Lung (tissue), 11 donors: ENCODE measurements at regions not wholly inside any gene's neighbourhood (a gene's known extent, or its start where the extent isn't known, plus 50 kb on each side); places are given as distances from the start of the nearest gene placed in this dataset.

Source experiments
- ATAC-seq: fragments of 200-7000 bp; cut with Tn5 transposase; one replicate; pipeline ENCODE4 v1.9.1; 2020; ENCODE audit warnings: moderate number of reproducible peaks; ENCODE audit not compliant: insufficient read depth, low FRiP score
- DNase-seq, 3 donors: peaks; one replicate each; pipeline ENCODE4 v3.0.0-alpha.2; 2013 to 2017
- H3K27ac ChIP-seq, 2 donors: one replicate each; pipeline ENCODE4 v1.5.1; 2013; ENCODE audit warnings: mild to moderate bottlenecking in 2 of 2, moderate library complexity in 2 of 2, control low read depth in 1 of 2, inconsistent platforms in 1 of 2, low read depth in 1 of 2, low read length in 1 of 2
- H3K27me3 ChIP-seq, 3 donors: one replicate each; pipeline ENCODE4 v1.5.1; 2013; ENCODE audit warnings: low read length in 2 of 3; ENCODE audit not compliant: control insufficient read depth in 3 of 3, insufficient read depth in 3 of 3
- H3K36me3 ChIP-seq, 4 donors: one replicate each; pipeline ENCODE4 v1.5.1; 2013; ENCODE audit warnings: low read length in 4 of 4, mild to moderate bottlenecking in 1 of 4, moderate library complexity in 1 of 4; ENCODE audit not compliant: control insufficient read depth in 4 of 4, insufficient read depth in 4 of 4
- H3K4me1 ChIP-seq, 5 donors: one replicate each; pipeline ENCODE4 v1.5.1; 2013; ENCODE audit warnings: low read length in 5 of 5, mild to moderate bottlenecking in 2 of 5, moderate library complexity in 1 of 5; ENCODE audit not compliant: control insufficient read depth in 5 of 5, insufficient read depth in 5 of 5
- H3K4me3 ChIP-seq: one replicate; pipeline ENCODE4 v1.5.1; 2013; ENCODE audit warnings: mild to moderate bottlenecking, control low read depth, moderate library complexity
- H3K9ac ChIP-seq, 2 donors: one replicate each; pipeline ENCODE4 v1.5.1; 2013; ENCODE audit warnings: low read length in 2 of 2, control low read depth in 1 of 2; ENCODE audit not compliant: insufficient read depth in 1 of 2
- H3K9me3 ChIP-seq, 4 donors: one replicate each; pipeline ENCODE4 v1.5.1; 2013; ENCODE audit warnings: low read length in 3 of 4, mild to moderate bottlenecking in 1 of 4, moderate library complexity in 1 of 4; ENCODE audit not compliant: control insufficient read depth in 4 of 4, insufficient read depth in 3 of 4
- WGBS, 2 donors: extraction: QIAGEN DNeasy Blood & Tissue Kit; methylation state at CpG; one replicate each; pipeline ENCODE4 v1.1.7; 2013; 5-methylcytosine and 5-hydroxymethylcytosine counted together
- TF ChIP-seq, protein P1 (sequence below): IDR thresholded peaks from 2 replicates; pipeline ENCODE4 v1.5.1; 2012; ENCODE audit warnings: mild to moderate bottlenecking; ENCODE audit errors: control extremely low read depth, extremely low read depth
- donor health status: control.
- donor health status: control.
- donor health status: Bipolar disorder and iron deficiency.
- donor health status: healthy.
- donor health status: DM: yes; HTN: yes; CAD: no.

DNA sequence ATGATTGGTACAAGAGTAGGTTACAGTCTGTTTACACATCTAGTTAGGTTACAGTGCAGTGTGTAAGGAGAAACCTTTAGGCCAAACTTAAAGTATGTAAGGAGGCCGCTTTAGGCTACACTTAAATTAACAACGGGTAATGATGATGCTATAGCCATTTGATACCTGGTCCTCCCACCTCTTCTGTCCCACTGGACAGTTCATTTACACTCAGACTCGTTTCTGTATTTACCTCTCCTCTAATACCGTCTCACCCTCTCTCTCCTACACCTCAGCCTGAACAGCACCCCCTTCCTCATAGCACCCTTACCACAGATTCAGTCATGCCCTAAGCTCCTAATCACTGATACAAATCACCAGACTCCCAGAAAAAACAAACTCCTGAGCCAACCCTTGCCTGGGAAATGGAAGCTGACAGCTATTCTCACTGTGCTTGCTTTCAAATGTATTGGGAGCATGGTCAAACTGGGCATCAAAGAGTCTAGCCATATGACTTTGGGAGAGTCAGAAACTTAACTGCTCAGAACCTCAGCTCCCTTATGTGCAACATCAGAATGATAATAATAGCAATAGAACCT lies 241.3 kb upstream of the SETMAR start:
- TF ChIP-seq, protein P1, sequence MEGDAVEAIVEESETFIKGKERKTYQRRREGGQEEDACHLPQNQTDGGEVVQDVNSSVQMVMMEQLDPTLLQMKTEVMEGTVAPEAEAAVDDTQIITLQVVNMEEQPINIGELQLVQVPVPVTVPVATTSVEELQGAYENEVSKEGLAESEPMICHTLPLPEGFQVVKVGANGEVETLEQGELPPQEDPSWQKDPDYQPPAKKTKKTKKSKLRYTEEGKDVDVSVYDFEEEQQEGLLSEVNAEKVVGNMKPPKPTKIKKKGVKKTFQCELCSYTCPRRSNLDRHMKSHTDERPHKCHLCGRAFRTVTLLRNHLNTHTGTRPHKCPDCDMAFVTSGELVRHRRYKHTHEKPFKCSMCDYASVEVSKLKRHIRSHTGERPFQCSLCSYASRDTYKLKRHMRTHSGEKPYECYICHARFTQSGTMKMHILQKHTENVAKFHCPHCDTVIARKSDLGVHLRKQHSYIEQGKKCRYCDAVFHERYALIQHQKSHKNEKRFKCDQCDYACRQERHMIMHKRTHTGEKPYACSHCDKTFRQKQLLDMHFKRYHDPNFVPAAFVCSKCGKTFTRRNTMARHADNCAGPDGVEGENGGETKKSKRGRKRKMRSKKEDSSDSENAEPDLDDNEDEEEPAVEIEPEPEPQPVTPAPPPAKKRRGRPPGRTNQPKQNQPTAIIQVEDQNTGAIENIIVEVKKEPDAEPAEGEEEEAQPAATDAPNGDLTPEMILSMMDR: no peak
- no peak overlapping the region for H3K4me3 ChIP-seq
- WGBS, 2 donors: 48 to 54% methylated on average over 4 of the region's 4 CpGs
- DNase-seq (no peak), ATAC-seq (no peak)
- H3K27me3 ChIP-seq: no peaks in the 10 kb centered on the region
- no peak overlapping the region for H3K9ac ChIP-seq
- H3K4me1 ChIP-seq: peaks cover 0 to 7% (median 0%) of the 10 kb centered on the region in 5 donors
- no peaks in the 10 kb centered on the region for H3K36me3 ChIP-seq
- no peak overlapping the region for H3K27ac ChIP-seq
- peaks cover 0 to 2% (median 0%) of the 10 kb centered on the region in 4 donors for H3K9me3 ChIP-seq

DNA sequence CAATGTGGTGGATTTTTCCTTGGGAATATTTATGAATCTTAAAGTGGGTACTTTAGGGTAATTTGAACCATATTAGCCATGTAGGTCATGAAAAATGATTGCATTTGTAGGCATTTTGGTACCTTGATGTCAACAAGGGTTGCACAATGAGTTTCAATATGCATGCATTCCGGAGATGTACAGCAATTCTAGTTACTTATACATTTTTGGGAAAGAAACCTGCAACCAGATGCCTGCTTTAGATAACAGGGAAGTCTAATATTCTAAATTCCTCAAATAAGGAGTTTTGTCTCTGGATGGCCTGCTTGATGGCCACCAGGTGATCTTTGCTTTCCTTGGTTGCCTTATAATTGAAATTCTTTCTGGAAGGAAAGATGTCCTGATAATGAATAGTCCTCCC lies 240.5 kb upstream of the SETMAR start:
- TF ChIP-seq, protein P1: no peak

DNA sequence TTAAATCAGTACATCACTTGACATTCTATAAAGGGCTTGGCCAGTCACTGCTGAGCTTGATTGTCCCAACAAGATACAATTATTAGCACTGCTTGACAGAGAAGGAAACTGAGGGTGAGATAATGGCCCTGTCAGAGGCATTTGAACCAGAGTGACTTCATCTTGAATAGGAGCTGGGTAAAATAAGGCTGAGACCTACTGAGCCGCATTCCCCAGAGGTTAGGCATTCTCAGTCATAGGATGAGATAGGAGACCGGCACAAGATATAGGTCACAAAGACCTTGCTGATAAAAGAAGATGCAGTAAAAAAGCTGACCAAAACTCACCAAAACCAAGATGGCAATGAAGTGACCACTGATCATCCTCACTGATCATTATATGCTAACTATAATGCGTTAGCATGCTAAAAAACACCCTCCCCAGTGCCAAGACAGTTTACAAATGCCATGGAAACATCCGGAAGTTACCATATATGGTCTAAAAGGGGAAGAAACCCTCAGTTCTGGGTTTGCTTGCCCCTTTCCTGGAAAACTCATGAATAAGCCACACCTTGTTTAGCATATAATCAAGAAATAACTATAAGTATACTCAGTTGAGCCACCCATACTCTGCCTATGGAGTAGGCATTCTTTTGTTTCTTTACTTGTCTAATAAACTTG lies 239.1 kb upstream of the SETMAR start:
- Histone ChIP-seq H3K27me3 (no peaks in the 10 kb centered on the region), H3K9me3 (peaks cover 0 to 4% (median 0%) of the 10 kb centered on the region in 4 donors), H3K27ac (no peak overlapping the region), H3K36me3 (no peaks in the 10 kb centered on the region), H3K4me1 (peaks cover 0 to 7% (median 0%) of the 10 kb centered on the region in 5 donors), H3K9ac (no peak overlapping the region), H3K4me3 (no peak overlapping the region)
- TF ChIP-seq, protein P1: no peak
- WGBS, 2 donors: 93% methylated on average over 4 of the region's 4 CpGs
- no peak for ATAC-seq
- DNase-seq: no peak

More for the DNA sequence above, 240.5 kb upstream of the SETMAR start:
- Histone ChIP-seq H3K4me1 (peaks cover 0 to 7% (median 0%) of the 10 kb centered on the region in 5 donors), H3K27me3 (no peaks in the 10 kb centered on the region), H3K9ac (no peak overlapping the region), H3K4me3 (no peak overlapping the region), H3K27ac (no peak overlapping the region), H3K9me3 (peaks cover 0 to 2% (median 0%) of the 10 kb centered on the region in 4 donors), H3K36me3 (no peaks in the 10 kb centered on the region)
- no peak for DNase-seq
- 83 to 85% methylated on average over 1 of the region's 1 CpG for whole genome bisulfite sequencing, 2 donors
- no peak for ATAC-seq
